ENCODE measurements at regions not wholly inside any gene's neighbourhood (a gene's known extent, or its start where the extent isn't known, plus 50 kb on each side); places are given as distances from the start of the nearest gene placed in this dataset.

DNA sequence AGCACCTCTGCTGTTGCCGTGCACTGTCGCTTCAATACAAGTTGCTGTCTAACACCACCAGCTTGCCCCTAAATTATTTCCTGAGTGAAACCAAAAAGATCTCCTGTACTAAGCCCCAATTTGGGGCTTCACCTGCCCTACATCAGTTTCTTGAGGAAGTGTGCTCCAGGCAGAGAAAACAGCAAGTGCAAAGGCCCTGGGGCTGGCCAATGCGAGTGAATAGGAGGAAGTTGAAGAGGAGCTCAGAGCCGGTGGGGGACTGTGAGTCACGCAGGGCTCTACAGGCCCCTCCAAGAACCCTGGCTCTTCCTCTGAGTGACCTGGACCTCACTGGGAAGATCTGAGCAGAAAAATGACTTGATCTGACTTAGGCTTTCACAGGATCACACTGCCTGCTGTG lies 117.2 kb downstream of the IPO8 start:
- Histone ChIP-seq H3K9me3 (no peaks in the 10 kb centered on the region), H3K4me1 (no peaks in the 10 kb centered on the region), H3K36me3 (no peaks in the 10 kb centered on the region), H3K4me3 (no peak overlapping the region), H3K27me3 (no peaks in the 10 kb centered on the region), H3K27ac (no peak overlapping the region)
- TF ChIP-seq CTCF (IDR thresholded peaks at IDR 0.05) (no peak), POLR2A (IDR thresholded peaks at IDR 0.05) (no peak), EP300 (IDR thresholded peaks at IDR 0.05) (no peak), POLR2AphosphoS5 (IDR thresholded peaks at IDR 0.05) (no peak)
- ATAC-seq = no peak
- 56 to 88% methylated on average over 2 to 5 of the region's 5 CpGs for WGBS, 2 donors (ENCODE audit: low coverage in 1 of 2)

- Histone ChIP-seq H3K4me1 (no peaks in the 10 kb centered on the region), H3K9me3 (no peaks in the 10 kb centered on the region), H3K36me3 (no peaks in the 10 kb centered on the region), H3K4me3 (no peak overlapping the region), H3K27me3 (no peaks in the 10 kb centered on the region), H3K27ac (no peak overlapping the region)
- ATAC-seq = no peak
- no peak for TF ChIP-seq POLR2A (IDR thresholded peaks at IDR 0.05)
- WGBS, 2 donors (ENCODE audit: low coverage in 1 of 2) = 90 to 100% methylated on average over 1 of the region's 1 CpG
These were observed 122.5 kb downstream of the IPO8 start for GRCh38 chr12:30573145-30573544.

GRCh38 chr12:30570211-30570890 lies 125.3 kb downstream of the IPO8 start:
- TF ChIP-seq CTCF (IDR thresholded peaks at IDR 0.05) (no peak), POLR2AphosphoS5 (IDR thresholded peaks at IDR 0.05) (no peak), EP300 (IDR thresholded peaks at IDR 0.05) (no peak), POLR2A (IDR thresholded peaks at IDR 0.05) (no peak)
- Histone ChIP-seq H3K27ac (no peak overlapping the region), H3K4me3 (no peak overlapping the region), H3K27me3 (no peaks in the 10 kb centered on the region), H3K9me3 (no peaks in the 10 kb centered on the region), H3K4me1 (no peaks in the 10 kb centered on the region), H3K36me3 (no peaks in the 10 kb centered on the region)
- WGBS, 2 donors (ENCODE audit: low coverage in 1 of 2) = 50 to 54% methylated on average over 5 of the region's 5 CpGs
- ATAC-seq = no peak

DNA sequence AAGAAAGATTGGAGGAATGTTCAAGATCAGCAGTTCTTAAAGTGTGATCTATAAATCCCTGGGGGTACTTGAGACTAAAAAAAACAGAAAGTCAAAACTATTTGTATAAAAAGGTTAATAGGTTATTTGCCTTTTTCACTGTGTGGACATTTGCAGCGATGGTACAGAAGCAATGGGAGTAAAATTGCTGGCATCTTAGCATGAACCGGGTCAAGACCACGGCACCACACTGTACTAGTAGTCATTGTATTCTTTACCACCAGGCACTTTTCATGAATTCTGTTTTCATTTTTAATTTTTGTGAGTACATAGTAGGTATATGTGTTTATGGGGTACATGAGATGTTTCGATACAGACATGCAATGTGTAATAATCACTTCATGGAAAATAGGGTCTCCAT lies 126.2 kb downstream of the IPO8 start:
- H3K4me3 ChIP-seq = no peak overlapping the region
- no peak overlapping the region for H3K27ac ChIP-seq
- WGBS, 2 donors (ENCODE audit: low coverage in 1 of 2) = 67 to 85% methylated on average over 4 of the region's 4 CpGs
- no peaks in the 10 kb centered on the region for H3K4me1 ChIP-seq
- ATAC-seq = no peak
- TF ChIP-seq POLR2AphosphoS5 (IDR thresholded peaks at IDR 0.05) (no peak), EP300 (IDR thresholded peaks at IDR 0.05) (no peak), POLR2A (IDR thresholded peaks at IDR 0.05) (no peak), CTCF (IDR thresholded peaks at IDR 0.05) (no peak)
- no peaks in the 10 kb centered on the region for H3K9me3 ChIP-seq
- no peaks in the 10 kb centered on the region for H3K36me3 ChIP-seq
- no peaks in the 10 kb centered on the region for H3K27me3 ChIP-seq

DNA sequence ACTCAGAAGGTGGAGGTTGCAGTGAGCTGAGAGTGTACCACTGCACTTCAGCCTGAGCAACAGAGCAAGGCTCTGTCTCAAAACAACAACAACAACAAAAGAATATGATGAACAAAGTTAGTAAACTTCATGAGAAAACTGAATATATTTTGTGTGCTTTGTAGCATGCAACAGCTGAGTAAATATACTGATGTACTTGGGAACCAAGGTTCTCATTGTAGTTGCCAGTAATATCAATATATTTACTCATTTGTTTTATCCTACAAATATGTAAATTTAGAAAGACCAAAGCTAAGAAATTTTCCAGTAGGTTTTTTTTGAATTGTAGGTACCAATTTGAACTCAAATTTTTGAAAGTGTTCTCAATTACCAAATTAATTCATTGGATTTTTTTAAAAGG lies 127.2 kb downstream of the IPO8 start:
- no peak overlapping the region for H3K4me3 ChIP-seq
- H3K27me3 ChIP-seq = no peaks in the 10 kb centered on the region
- no peaks in the 10 kb centered on the region for H3K4me1 ChIP-seq
- ATAC-seq = no peak
- no peaks in the 10 kb centered on the region for H3K9me3 ChIP-seq
- no peak overlapping the region for H3K27ac ChIP-seq
- no peak for TF ChIP-seq EP300 (IDR thresholded peaks at IDR 0.05)
- TF ChIP-seq CTCF (IDR thresholded peaks at IDR 0.05) = no peak
- TF ChIP-seq POLR2A (IDR thresholded peaks at IDR 0.05) = no peak
- TF ChIP-seq POLR2AphosphoS5 (IDR thresholded peaks at IDR 0.05) = no peak
- H3K36me3 ChIP-seq = no peaks in the 10 kb centered on the region

Measured in gastroesophageal sphincter (tissue), 4 donors.